ENCODE measurements at regions not wholly inside any gene's neighbourhood (a gene's known extent, or its start where the extent isn't known, plus 50 kb on each side); places are given as distances from the start of the nearest gene placed in this dataset.

DNA sequence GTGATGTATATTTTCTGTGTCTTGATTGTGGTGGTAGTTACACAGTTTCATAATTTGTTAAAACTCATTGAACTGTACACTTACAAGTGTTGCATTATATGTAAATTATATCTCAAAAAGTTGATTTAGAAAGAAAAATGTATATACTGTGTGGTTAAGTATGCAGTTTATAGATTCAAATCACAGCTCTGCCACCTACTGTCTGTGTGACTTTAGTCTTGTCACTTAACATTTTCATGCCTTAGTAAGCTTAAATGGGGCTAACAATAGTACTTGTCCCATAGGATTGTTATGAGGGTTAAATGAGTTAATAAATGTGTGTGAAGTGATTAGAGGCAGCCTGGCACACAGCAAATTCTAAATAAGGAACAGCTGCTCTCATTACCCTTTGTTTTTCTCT lies 120.9 kb upstream of the P2RY1 start:
- H2AFZ ChIP-seq (ENCODE audit: low read depth, low read length, severe bottlenecking), result no peak overlapping the region
- no peaks in the 10 kb centered on the region for H3K36me3 ChIP-seq (ENCODE audit: low read length)
- H3F3A ChIP-seq (ENCODE audit: insufficient read depth), result no peaks in the 10 kb centered on the region
- H3K4me2 ChIP-seq (ENCODE audit: low read depth, low read length, poor library complexity, severe bottlenecking), result no peak overlapping the region
- no peak overlapping the region for H3K9ac ChIP-seq (ENCODE audit: low read length)
- H3K27me3 ChIP-seq (ENCODE audit: low read length), result no peaks in the 10 kb centered on the region
- no peaks in the 10 kb centered on the region for H4K20me1 ChIP-seq (ENCODE audit: low read depth, low read length)
- no peaks in the 10 kb centered on the region for H3K9me3 ChIP-seq (ENCODE audit: insufficient read depth, low read length)
- no peaks in the 10 kb centered on the region for H3K79me2 ChIP-seq (ENCODE audit: insufficient read depth, low read length)
- no peak overlapping the region for H3K27ac ChIP-seq (ENCODE audit: low read depth, low read length)
- TF ChIP-seq EZH2phosphoT487 (conservative IDR thresholded peaks at IDR 0.05; ENCODE audit: low read length), result no peak
- TF ChIP-seq, protein P1, sequence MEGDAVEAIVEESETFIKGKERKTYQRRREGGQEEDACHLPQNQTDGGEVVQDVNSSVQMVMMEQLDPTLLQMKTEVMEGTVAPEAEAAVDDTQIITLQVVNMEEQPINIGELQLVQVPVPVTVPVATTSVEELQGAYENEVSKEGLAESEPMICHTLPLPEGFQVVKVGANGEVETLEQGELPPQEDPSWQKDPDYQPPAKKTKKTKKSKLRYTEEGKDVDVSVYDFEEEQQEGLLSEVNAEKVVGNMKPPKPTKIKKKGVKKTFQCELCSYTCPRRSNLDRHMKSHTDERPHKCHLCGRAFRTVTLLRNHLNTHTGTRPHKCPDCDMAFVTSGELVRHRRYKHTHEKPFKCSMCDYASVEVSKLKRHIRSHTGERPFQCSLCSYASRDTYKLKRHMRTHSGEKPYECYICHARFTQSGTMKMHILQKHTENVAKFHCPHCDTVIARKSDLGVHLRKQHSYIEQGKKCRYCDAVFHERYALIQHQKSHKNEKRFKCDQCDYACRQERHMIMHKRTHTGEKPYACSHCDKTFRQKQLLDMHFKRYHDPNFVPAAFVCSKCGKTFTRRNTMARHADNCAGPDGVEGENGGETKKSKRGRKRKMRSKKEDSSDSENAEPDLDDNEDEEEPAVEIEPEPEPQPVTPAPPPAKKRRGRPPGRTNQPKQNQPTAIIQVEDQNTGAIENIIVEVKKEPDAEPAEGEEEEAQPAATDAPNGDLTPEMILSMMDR (IDR thresholded peaks at IDR 0.05; ENCODE audit: insufficient read depth, low read length, poor library complexity, severe bottlenecking), result no peak
- no peaks in the 10 kb centered on the region for H3K9me2 ChIP-seq (replicated peaks; ENCODE audit: insufficient read depth, low read length)
- no peak overlapping the region for H3K4me3 ChIP-seq (ENCODE audit: insufficient read depth, low read length, poor library complexity, severe bottlenecking)

DNA sequence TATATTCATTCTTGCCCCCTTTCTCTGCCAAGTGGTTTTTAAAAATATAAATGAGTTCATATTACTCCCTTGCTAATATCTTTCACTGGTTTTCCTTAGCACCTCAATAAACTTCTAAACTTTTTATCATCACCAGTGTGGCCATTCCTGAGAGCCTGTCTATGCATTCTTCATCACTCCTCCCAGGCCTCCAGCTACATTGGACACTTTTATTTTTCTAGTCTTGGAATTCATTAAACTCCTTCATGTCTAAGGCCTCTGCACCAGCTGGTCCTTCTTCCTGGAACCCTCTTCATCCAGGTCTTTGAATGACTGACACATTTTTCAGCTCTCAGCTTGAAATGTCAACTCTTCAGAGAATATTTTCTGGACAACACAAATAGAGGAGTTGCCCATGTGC lies 120.4 kb upstream of the P2RY1 start:
- Histone ChIP-seq H3K9me2 (replicated peaks; ENCODE audit: insufficient read depth, low read length) (no peaks in the 10 kb centered on the region), H3K79me2 (ENCODE audit: insufficient read depth, low read length) (no peaks in the 10 kb centered on the region), H3K36me3 (ENCODE audit: low read length) (no peaks in the 10 kb centered on the region), H4K20me1 (ENCODE audit: low read depth, low read length) (no peaks in the 10 kb centered on the region), H3K9me3 (ENCODE audit: insufficient read depth, low read length) (no peaks in the 10 kb centered on the region), H3K27ac (ENCODE audit: low read depth, low read length) (no peak overlapping the region), H3K4me2 (ENCODE audit: low read depth, low read length, poor library complexity, severe bottlenecking) (no peak overlapping the region), H3K27me3 (ENCODE audit: low read length) (no peaks in the 10 kb centered on the region), H3F3A (ENCODE audit: insufficient read depth) (no peaks in the 10 kb centered on the region), H3K4me3 (ENCODE audit: insufficient read depth, low read length, poor library complexity, severe bottlenecking) (no peak overlapping the region), H2AFZ (ENCODE audit: low read depth, low read length, severe bottlenecking) (no peak overlapping the region), H3K9ac (ENCODE audit: low read length) (no peak overlapping the region)
- TF ChIP-seq, protein P1 (IDR thresholded peaks at IDR 0.05; ENCODE audit: insufficient read depth, low read length, poor library complexity, severe bottlenecking), result no peak
- TF ChIP-seq EZH2phosphoT487 (conservative IDR thresholded peaks at IDR 0.05; ENCODE audit: low read length), result no peak

DNA sequence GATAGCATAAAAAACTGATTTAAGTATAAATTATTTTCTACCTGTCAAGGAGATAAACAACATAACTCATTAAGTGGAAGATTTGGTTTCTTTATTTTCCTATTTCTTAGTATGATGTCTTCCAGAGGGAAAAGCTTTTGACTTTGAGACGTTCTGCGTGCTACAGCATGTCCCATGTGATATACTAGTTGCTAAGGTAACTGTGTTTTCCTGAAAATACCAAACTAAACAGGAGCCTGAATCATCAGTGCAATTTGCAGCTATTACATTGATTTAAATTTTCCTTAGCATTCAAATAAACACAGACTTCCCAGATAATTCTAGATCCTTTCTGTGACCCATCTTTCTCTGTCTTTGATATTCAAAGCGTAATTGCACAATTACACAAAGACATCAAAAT lies 117.7 kb upstream of the P2RY1 start:
- Histone ChIP-seq H3K36me3 (ENCODE audit: low read length) (no peaks in the 10 kb centered on the region), H3K4me2 (ENCODE audit: low read depth, low read length, poor library complexity, severe bottlenecking) (no peak overlapping the region), H2AFZ (ENCODE audit: low read depth, low read length, severe bottlenecking) (no peak overlapping the region), H3K79me2 (ENCODE audit: insufficient read depth, low read length) (no peaks in the 10 kb centered on the region), H3K9ac (ENCODE audit: low read length) (no peak overlapping the region), H4K20me1 (ENCODE audit: low read depth, low read length) (no peaks in the 10 kb centered on the region), H3K27me3 (ENCODE audit: low read length) (no peaks in the 10 kb centered on the region), H3K9me3 (ENCODE audit: insufficient read depth, low read length) (no peaks in the 10 kb centered on the region), H3F3A (ENCODE audit: insufficient read depth) (no peaks in the 10 kb centered on the region), H3K4me3 (ENCODE audit: insufficient read depth, low read length, poor library complexity, severe bottlenecking) (no peak overlapping the region), H3K27ac (ENCODE audit: low read depth, low read length) (no peak overlapping the region), H3K9me2 (replicated peaks; ENCODE audit: insufficient read depth, low read length) (no peaks in the 10 kb centered on the region)
- TF ChIP-seq, protein P1 (IDR thresholded peaks at IDR 0.05; ENCODE audit: insufficient read depth, low read length, poor library complexity, severe bottlenecking), result no peak
- TF ChIP-seq EZH2phosphoT487 (conservative IDR thresholded peaks at IDR 0.05; ENCODE audit: low read length), result no peak

DNA sequence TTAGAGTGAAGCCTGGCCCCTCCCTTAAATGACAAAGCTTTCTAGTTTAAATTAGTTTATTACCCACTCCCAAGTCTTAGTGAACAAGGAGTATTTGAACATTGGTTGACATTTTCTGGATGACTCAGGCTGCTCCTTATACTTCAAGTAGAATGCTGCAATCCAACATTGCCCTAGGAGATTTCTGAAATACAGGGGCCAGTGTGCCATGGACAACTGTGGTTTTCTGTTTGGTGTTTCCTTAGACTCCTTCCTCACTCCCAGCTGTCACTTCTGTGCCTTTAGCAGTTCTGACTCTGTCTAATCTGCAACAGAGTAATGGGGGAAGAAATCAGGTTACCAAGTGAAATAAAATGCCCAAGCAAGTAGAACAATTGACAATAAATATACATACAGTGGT lies 116.1 kb upstream of the P2RY1 start:
- no peaks in the 10 kb centered on the region for H3K9me3 ChIP-seq (ENCODE audit: insufficient read depth, low read length)
- no peaks in the 10 kb centered on the region for H3K79me2 ChIP-seq (ENCODE audit: insufficient read depth, low read length)
- no peak overlapping the region for H3K27ac ChIP-seq (ENCODE audit: low read depth, low read length)
- no peaks in the 10 kb centered on the region for H3K27me3 ChIP-seq (ENCODE audit: low read length)
- no peaks in the 10 kb centered on the region for H4K20me1 ChIP-seq (ENCODE audit: low read depth, low read length)
- no peak overlapping the region for H2AFZ ChIP-seq (ENCODE audit: low read depth, low read length, severe bottlenecking)
- no peak overlapping the region for H3K9ac ChIP-seq (ENCODE audit: low read length)
- H3K4me3 ChIP-seq (ENCODE audit: insufficient read depth, low read length, poor library complexity, severe bottlenecking), result no peak overlapping the region
- no peaks in the 10 kb centered on the region for H3F3A ChIP-seq (ENCODE audit: insufficient read depth)
- no peak for TF ChIP-seq EZH2phosphoT487 (conservative IDR thresholded peaks at IDR 0.05; ENCODE audit: low read length)
- TF ChIP-seq, protein P1 (IDR thresholded peaks at IDR 0.05; ENCODE audit: insufficient read depth, low read length, poor library complexity, severe bottlenecking), result no peak
- no peaks in the 10 kb centered on the region for H3K9me2 ChIP-seq (replicated peaks; ENCODE audit: insufficient read depth, low read length)
- H3K36me3 ChIP-seq (ENCODE audit: low read length), result no peaks in the 10 kb centered on the region
- no peak overlapping the region for H3K4me2 ChIP-seq (ENCODE audit: low read depth, low read length, poor library complexity, severe bottlenecking)

Measured in SU-DHL-6 (cell line).